ENCODE measurements at regions not wholly inside any gene's neighbourhood (a gene's known extent, or its start where the extent isn't known, plus 50 kb on each side); places are given as distances from the start of the nearest gene placed in this dataset.

DNA sequence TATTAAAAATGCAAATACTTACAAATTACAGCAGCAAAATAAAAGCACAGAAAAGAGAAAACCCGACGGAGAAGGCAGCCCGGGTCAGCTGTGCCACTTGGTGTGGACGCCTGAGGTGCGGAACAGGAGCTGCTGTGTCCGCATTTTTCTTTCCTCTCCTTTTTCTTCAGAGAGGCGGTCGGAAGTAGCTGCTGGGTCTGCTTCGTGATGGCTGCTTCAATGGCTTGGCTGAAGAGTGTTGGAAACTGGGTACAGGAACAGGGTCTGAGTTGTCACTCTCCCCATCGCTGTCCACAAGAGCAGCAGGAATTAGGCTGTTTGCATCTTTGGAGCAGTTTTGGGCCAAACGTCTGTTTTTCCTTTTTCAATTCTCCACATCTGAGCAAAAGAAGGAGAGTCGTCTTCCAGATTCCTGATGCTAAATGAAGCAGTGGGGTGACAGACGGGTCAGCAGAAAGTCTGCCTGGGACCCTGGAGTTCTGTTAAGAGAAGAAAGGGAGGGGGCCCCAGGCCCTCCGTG, 53.5 kb upstream of the ARL8B start:
- TF ChIP-seq, protein P1, sequence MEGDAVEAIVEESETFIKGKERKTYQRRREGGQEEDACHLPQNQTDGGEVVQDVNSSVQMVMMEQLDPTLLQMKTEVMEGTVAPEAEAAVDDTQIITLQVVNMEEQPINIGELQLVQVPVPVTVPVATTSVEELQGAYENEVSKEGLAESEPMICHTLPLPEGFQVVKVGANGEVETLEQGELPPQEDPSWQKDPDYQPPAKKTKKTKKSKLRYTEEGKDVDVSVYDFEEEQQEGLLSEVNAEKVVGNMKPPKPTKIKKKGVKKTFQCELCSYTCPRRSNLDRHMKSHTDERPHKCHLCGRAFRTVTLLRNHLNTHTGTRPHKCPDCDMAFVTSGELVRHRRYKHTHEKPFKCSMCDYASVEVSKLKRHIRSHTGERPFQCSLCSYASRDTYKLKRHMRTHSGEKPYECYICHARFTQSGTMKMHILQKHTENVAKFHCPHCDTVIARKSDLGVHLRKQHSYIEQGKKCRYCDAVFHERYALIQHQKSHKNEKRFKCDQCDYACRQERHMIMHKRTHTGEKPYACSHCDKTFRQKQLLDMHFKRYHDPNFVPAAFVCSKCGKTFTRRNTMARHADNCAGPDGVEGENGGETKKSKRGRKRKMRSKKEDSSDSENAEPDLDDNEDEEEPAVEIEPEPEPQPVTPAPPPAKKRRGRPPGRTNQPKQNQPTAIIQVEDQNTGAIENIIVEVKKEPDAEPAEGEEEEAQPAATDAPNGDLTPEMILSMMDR (IDR thresholded peaks at IDR 0.05) = no peak
- TF ChIP-seq POLR2A (IDR thresholded peaks at IDR 0.05) (no peak), POLR2AphosphoS5 (IDR thresholded peaks at IDR 0.05) (no peak), EP300 (IDR thresholded peaks at IDR 0.05; ENCODE audit: low read depth) (no peak)
